ENCODE measurements at regions not wholly inside any gene's neighbourhood (a gene's known extent, or its start where the extent isn't known, plus 50 kb on each side); places are given as distances from the start of the nearest gene placed in this dataset.
A peak's percentile ranks its signal among the peaks of the same experiment; 100 is the strongest.

DNA sequence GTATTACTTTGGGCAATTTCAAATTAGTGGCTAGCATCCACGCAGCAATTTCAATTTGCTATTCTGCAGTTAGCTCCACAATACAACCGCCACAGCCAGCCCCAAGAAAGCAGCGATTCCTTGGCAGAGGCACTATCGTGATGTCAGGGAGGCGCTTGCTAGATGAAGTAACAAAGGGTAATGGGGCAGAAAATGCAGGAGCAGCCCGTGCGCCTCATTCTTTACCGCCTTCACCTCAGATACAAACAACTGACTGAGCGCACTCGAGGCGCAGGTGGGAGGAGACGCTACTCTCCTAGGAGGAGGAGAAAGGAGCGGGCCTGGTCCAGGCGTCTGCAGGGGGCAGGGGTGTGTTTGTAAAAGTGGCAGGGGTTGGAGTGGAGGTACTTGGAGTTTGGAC, 76.9 kb upstream of the ASB18 start:
- no peaks in the 10 kb centered on the region for H3K4me1 ChIP-seq (ENCODE audit: control insufficient read depth, extremely low read depth, insufficient read depth, low read length)
- H3K36me3 ChIP-seq (ENCODE audit: control insufficient read depth, insufficient read depth, low read length), result no peaks in the 10 kb centered on the region
- H4K20me1 ChIP-seq (ENCODE audit: control insufficient read depth, extremely low read depth, insufficient read depth, low read length), result no peaks in the 10 kb centered on the region
- no peak overlapping the region for H3K4me3 ChIP-seq (replicated peaks in 1 of 4; ENCODE audit: control extremely low read depth in 1 of 4, insufficient read depth in 1 of 4, low read depth in 3 of 4, low read length in 4 of 4)
- H2AFZ ChIP-seq (ENCODE audit: low read length), result no peak overlapping the region
- no peaks in the 10 kb centered on the region for H3K9me3 ChIP-seq (ENCODE audit: control insufficient read depth, insufficient read depth, low read depth, low read length)
- H3K4me2 ChIP-seq (ENCODE audit: extremely low read depth, insufficient read depth, low read length), result no peak overlapping the region
- H3K27me3 ChIP-seq (ENCODE audit: control insufficient read depth, insufficient read depth, low read length), result no peaks in the 10 kb centered on the region
- H3K27ac ChIP-seq (ENCODE audit: insufficient read depth, low read length), result no peak overlapping the region
- TF ChIP-seq EZH2 (IDR thresholded peaks at IDR 0.05; ENCODE audit: low read length, missing control alignments) (no peak), CTCF (conservative IDR thresholded peaks at IDR 0.05 in 1 of 2, IDR thresholded peaks at IDR 0.05 in 1 of 2; ENCODE audit: low read depth in 1 of 2, low read length in 2 of 2) (no peak)
- no peaks in the 10 kb centered on the region for H3K79me2 ChIP-seq (ENCODE audit: control insufficient read depth, insufficient read depth, low read length)
- no peak overlapping the region for H3K9ac ChIP-seq (ENCODE audit: insufficient read depth, low read length)
- peak in 1 of 2 donors; percentile 50 for DNase-seq (ENCODE audit: low read depth in 2 of 2)

DNA sequence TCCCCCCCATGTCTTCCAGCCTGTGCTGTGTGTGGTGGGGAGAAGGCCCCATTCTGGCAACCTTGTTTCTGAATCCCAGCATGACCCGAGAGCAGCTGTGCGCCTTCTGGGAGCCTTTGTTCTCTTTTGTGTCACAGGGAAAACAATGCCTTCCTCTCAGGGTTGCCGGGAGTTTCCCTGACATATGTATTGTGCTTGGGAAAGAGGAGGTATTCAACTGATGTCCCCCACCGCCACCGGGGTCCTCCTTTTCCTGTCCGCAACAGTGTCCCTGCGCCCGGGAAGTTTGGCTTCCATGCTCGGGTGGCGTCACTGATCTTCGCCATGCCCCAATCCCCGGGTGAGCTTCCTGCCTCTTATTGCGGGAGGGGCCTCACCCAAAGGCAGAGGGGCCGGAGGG, 77.5 kb upstream of the ASB18 start:
- Histone ChIP-seq H2AFZ (ENCODE audit: low read length) (no peak overlapping the region), H3K36me3 (ENCODE audit: control insufficient read depth, insufficient read depth, low read length) (no peaks in the 10 kb centered on the region), H3K79me2 (ENCODE audit: control insufficient read depth, insufficient read depth, low read length) (no peaks in the 10 kb centered on the region), H3K27ac (ENCODE audit: insufficient read depth, low read length) (no peak overlapping the region), H3K9ac (ENCODE audit: insufficient read depth, low read length) (no peak overlapping the region), H3K4me3 (replicated peaks in 1 of 4; ENCODE audit: control extremely low read depth in 1 of 4, insufficient read depth in 1 of 4, low read depth in 3 of 4, low read length in 4 of 4) (no peak overlapping the region), H3K4me2 (ENCODE audit: extremely low read depth, insufficient read depth, low read length) (no peak overlapping the region), H4K20me1 (ENCODE audit: control insufficient read depth, extremely low read depth, insufficient read depth, low read length) (no peaks in the 10 kb centered on the region), H3K4me1 (ENCODE audit: control insufficient read depth, extremely low read depth, insufficient read depth, low read length) (no peaks in the 10 kb centered on the region), H3K9me3 (ENCODE audit: control insufficient read depth, insufficient read depth, low read depth, low read length) (no peaks in the 10 kb centered on the region), H3K27me3 (ENCODE audit: control insufficient read depth, insufficient read depth, low read length) (no peaks in the 10 kb centered on the region)
- TF ChIP-seq CTCF (conservative IDR thresholded peaks at IDR 0.05 in 1 of 2, IDR thresholded peaks at IDR 0.05 in 1 of 2; ENCODE audit: low read depth in 1 of 2, low read length in 2 of 2) (no peak), EZH2 (IDR thresholded peaks at IDR 0.05; ENCODE audit: low read length, missing control alignments) (no peak)
- DNase-seq (ENCODE audit: low read depth in 2 of 2), result no peak

DNA sequence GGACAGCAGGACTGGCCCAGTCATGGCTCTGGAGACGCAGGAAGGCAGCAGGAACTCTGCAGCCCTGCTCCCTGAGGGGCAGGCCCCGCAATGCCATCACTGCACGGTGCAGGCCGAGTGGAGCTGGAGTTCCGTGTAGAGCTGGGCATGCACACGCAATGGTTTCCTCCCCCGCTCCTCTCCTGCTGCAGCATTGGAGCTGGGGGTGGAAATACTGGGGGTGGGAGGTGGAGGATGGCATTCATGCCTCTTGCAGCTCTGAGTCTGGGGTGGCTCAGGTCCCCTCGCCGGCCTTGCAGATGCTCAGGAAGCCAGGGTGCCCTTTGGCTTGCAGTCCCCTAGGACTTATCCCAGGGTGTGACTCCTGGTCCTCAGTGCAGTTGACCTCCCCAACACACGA, 78.3 kb upstream of the ASB18 start:
- Histone ChIP-seq H3K4me2 (ENCODE audit: extremely low read depth, insufficient read depth, low read length) (no peak overlapping the region), H3K9ac (ENCODE audit: insufficient read depth, low read length) (no peak overlapping the region), H3K79me2 (ENCODE audit: control insufficient read depth, insufficient read depth, low read length) (no peaks in the 10 kb centered on the region), H3K9me3 (ENCODE audit: control insufficient read depth, insufficient read depth, low read depth, low read length) (no peaks in the 10 kb centered on the region), H2AFZ (ENCODE audit: low read length) (no peak overlapping the region), H3K36me3 (ENCODE audit: control insufficient read depth, insufficient read depth, low read length) (no peaks in the 10 kb centered on the region), H3K4me1 (ENCODE audit: control insufficient read depth, extremely low read depth, insufficient read depth, low read length) (no peaks in the 10 kb centered on the region), H3K27ac (ENCODE audit: insufficient read depth, low read length) (no peak overlapping the region), H4K20me1 (ENCODE audit: control insufficient read depth, extremely low read depth, insufficient read depth, low read length) (no peaks in the 10 kb centered on the region), H3K4me3 (replicated peaks in 1 of 4; ENCODE audit: control extremely low read depth in 1 of 4, insufficient read depth in 1 of 4, low read depth in 3 of 4, low read length in 4 of 4) (no peak overlapping the region), H3K27me3 (ENCODE audit: control insufficient read depth, insufficient read depth, low read length) (no peaks in the 10 kb centered on the region)
- TF ChIP-seq EZH2 (IDR thresholded peaks at IDR 0.05; ENCODE audit: low read length, missing control alignments) (no peak), CTCF (conservative IDR thresholded peaks at IDR 0.05 in 1 of 2, IDR thresholded peaks at IDR 0.05 in 1 of 2; ENCODE audit: low read depth in 1 of 2, low read length in 2 of 2) (no peak)
- DNase-seq (ENCODE audit: low read depth in 2 of 2), result no peak

Measured in fibroblast of lung (primary cell).